ENCODE measurements at regions not wholly inside any gene's neighbourhood (a gene's known extent, or its start where the extent isn't known, plus 50 kb on each side); places are given as distances from the start of the nearest gene placed in this dataset.

DNA sequence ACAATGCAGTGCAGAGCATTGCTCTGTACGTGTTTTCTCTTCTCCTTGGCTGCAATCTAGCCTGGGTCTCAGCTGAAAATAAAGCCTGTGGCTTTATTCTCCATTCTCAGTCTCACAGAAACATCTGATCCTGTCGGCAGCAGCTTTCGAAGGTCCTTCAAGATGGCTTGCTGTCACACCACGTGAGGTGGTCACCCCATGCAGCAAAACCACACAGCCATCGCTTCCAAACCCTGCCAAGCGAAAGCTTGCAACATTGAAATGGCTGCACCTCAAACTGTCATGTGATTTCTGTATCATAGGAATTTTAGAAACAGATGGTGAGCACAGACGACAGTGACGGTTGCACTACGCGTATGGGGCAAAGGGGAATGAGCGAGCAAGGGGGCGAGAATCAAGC is 98.5 kb upstream of the SMARCA2 start:
- TF ChIP-seq POLR2A (IDR thresholded peaks at IDR 0.05; ENCODE audit: low read depth, low read length), result no peak
- TF ChIP-seq, protein P1, sequence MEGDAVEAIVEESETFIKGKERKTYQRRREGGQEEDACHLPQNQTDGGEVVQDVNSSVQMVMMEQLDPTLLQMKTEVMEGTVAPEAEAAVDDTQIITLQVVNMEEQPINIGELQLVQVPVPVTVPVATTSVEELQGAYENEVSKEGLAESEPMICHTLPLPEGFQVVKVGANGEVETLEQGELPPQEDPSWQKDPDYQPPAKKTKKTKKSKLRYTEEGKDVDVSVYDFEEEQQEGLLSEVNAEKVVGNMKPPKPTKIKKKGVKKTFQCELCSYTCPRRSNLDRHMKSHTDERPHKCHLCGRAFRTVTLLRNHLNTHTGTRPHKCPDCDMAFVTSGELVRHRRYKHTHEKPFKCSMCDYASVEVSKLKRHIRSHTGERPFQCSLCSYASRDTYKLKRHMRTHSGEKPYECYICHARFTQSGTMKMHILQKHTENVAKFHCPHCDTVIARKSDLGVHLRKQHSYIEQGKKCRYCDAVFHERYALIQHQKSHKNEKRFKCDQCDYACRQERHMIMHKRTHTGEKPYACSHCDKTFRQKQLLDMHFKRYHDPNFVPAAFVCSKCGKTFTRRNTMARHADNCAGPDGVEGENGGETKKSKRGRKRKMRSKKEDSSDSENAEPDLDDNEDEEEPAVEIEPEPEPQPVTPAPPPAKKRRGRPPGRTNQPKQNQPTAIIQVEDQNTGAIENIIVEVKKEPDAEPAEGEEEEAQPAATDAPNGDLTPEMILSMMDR (IDR thresholded peaks at IDR 0.05; ENCODE audit: extremely low read depth in 1 of 2, insufficient read depth in 1 of 2, low read depth in 1 of 2, low read length in 2 of 2), result no peak
- TF ChIP-seq, protein P2, sequence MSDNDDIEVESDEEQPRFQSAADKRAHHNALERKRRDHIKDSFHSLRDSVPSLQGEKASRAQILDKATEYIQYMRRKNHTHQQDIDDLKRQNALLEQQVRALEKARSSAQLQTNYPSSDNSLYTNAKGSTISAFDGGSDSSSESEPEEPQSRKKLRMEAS (IDR thresholded peaks at IDR 0.05; ENCODE audit: insufficient read depth, insufficient read length), result no peak
- no peak for TF ChIP-seq GATA2 (IDR thresholded peaks at IDR 0.05; ENCODE audit: insufficient read depth, insufficient read length, low read depth, low read length)
- TF ChIP-seq POLR2AphosphoS5 (IDR thresholded peaks at IDR 0.05; ENCODE audit: insufficient read depth, low read depth, low read length), result no peak
- TF ChIP-seq JUN (IDR thresholded peaks at IDR 0.05; ENCODE audit: borderline replicate concordance, insufficient read depth, insufficient read length, low read depth), result no peak

Data from endothelial cell of umbilical vein (primary cell).